SK-N-SH treated with all-trans-retinoic acid at 6 μM for 48 hours (cell line): ENCODE measurements at regions not wholly inside any gene's neighbourhood (a gene's known extent, or its start where the extent isn't known, plus 50 kb on each side); places are given as distances from the start of the nearest gene placed in this dataset.

Source experiments
- CREB5 ChIP-seq: fragments of 250-450 bp; sonication (Bioruptor Pico); IDR thresholded peaks from 2 replicates; pipeline ENCODE4 v1.5.1; 2020; ENCODE audit warnings: low read depth, mild to moderate bottlenecking, moderate library complexity
- ZC3H10 ChIP-seq: fragments of 250-450 bp; sonication (Bioruptor Pico); IDR thresholded peaks from 2 replicates; pipeline ENCODE4 v1.5.1; 2021; ENCODE audit warnings: mild to moderate bottlenecking, moderate library complexity

- no peak for TF ChIP-seq CREB5
- no peak for TF ChIP-seq ZC3H10 (CRISPR knock-in tag)
These were observed 411.9 kb upstream of the TNP1 start for GRCh38 chr2:217271813-217272212.
